ENCODE measurements at regions not wholly inside any gene's neighbourhood (a gene's known extent, or its start where the extent isn't known, plus 50 kb on each side); places are given as distances from the start of the nearest gene placed in this dataset.
"Not testable (repeated sequence)": the region's sequence is repeated elsewhere in the genome, so short reads cannot be mapped to it uniquely, and the experiment has no call there.

DNA sequence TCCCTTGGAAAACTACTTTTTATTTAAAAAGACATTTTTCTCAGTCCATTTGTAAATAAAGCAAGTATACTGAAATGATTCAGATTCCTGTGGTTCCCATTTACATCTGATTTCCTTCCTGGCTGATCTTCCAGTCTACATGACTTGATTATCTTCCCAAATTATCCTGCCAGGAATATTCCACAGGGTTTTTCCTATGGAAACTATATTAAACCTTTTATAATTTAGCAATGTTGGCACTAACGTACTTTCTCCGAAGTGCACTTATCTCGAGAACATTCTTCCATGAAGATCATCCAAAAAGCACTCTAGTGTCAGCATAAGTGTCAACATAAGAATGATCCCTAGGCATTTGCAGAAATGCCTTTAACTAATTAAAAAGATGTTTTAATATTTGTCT lies 347.7 kb upstream of the KIF2B start:
- no peak for DNase-seq

GRCh38 chr17:53472586-53472985 lies 350.1 kb upstream of the KIF2B start:
- no peak for DNase-seq

- no peak for DNase-seq
Measured at GRCh38 chr17:53471514-53471913, 351.2 kb upstream of the KIF2B start.

DNA sequence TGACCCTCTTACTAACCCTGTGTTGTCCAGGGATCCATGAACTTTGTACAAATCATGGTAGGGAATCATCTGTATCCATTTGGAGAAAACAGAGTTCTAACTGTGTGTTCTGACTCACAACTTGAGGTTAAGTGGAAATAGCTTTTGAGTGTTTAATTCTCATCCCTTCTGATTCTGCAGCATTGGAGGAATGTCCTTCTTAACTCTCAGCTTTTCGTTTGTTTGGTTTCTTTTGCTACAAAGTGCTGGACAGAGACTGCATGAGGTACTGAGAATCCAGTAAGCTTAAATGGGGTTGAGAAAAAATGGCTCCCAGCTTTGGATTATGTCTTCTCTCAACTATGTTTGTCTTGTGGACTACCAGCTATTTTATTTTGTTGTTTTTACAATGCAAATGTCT lies 352.1 kb upstream of the KIF2B start:
- DNase-seq = no peak

- no peak for DNase-seq
Measured at GRCh38 chr17:53466733-53467132, 356.0 kb upstream of the KIF2B start.

DNA sequence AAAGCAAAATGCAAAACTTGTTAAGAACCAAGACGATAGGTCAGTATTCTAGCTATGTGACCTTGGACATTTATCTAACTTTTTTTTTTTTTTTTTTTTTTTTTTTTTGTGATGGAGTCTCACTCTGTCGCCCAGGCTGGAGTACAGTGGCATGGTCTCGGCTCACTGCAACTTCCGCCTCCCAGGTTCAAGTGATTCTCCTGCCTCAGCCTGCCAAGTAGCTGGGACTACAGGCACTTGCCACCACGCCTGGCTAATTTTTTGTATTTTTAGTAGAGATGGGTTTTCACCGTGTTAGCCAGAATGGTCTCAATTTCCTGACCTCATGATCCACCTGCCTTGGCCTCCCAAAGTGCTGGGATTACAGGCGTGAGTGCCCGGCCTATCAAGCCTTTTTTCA lies 358.3 kb upstream of the KIF2B start:
- not testable (repeated sequence) for DNase-seq

DNA sequence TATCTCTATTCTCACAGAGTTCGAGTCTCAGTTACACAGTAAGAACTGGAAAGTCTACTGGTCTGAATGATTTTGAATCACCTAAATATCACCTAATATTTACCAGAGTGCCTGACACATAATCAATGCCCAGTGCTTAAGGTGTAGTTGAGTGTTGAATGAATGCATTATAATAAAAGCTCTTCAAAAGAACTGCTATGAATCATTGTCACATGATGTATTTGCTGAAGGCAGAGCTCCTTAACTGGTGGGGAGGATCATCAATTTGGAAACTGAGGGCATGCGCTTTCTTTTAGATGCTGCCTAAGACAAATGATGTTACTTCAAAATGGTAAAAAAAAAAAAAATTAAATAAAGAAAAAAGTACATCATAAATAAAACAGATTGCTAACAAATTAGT lies 359.4 kb upstream of the KIF2B start:
- DNase-seq = no peak

GRCh38 chr17:53462393-53462811 lies 360.3 kb upstream of the KIF2B start:
- no peak for DNase-seq

DNA sequence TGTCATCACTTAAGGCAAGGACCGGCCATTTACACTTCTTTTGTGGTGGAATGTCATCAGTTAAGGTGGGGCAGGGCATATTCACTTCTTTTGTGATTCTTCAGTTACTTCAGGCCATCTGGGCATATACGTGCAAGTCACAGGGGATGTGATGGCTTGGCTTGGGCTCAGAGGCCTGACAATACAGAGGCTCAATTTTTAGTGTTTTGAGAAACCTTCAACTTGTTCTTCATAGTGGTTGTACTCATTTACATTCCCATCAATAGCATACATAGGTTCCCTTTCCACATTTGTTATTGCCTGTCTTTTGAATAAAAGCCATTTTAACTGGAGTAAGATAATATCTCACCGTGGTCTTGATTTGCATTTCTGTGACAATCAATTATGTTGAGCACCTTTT lies 366.8 kb upstream of the KIF2B start:
- DNase-seq = not testable (repeated sequence)

DNA sequence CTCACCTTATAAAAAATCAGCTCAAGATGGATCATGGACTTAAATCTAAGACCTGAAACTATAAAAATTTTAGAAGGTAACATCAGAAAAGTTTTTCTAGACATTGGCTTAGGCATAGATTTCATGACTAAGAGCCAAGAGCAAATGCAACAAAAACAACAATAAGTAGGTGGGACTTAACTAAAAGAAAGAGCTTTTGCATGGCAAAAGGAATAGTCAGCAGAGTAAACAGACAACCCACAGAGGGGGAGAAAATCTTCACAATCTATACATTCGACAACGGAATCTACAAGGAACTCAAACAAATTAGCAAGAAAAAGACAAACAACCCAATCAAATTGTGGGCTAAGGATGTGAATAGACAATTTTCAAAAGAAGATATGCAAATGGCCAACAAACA lies 368.4 kb upstream of the KIF2B start:
- no peak for DNase-seq

DNA sequence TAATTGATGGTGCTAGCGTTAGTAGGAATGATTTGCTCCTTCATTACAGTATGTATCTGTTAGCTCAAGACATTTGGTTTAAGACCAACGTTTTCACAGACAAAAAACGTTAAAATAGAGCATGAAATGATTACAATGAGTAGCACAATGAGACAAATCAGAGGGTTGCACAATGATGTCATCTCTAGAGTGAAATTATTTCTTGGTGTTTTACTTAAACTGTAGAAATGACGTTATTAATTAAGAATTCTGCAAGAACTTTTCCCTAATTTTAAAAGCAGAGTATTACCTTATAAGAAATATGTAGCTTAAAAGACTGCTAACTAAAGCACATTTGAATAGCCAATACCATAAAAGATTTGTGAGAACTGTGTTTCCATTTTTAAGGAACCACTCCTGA lies 373.4 kb upstream of the KIF2B start:
- DNase-seq = no peak

DNA sequence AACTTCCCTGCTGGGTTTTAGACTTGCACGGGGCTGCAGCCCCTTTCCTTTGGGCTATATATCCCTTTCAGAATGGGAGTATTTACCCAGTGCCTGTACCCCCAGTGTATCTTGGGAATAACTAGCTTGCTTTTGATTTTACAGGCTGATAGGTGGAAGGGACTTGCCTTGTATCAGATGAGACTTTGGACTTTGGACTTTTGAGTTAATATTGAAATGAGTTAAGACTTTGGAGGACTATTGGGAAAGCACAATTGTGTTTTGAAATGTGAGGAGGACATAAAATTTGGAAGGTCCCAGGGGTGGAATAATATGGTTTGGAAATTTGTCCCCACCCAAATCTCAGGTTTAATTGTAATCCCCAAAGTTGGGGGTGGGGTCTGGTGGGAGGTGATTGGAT lies 393.8 kb upstream of the KIF2B start:
- DNase-seq = no peak

- DNase-seq = no peak
Measured at GRCh38 chr17:53426505-53426904, 396.2 kb upstream of the KIF2B start.

DNA sequence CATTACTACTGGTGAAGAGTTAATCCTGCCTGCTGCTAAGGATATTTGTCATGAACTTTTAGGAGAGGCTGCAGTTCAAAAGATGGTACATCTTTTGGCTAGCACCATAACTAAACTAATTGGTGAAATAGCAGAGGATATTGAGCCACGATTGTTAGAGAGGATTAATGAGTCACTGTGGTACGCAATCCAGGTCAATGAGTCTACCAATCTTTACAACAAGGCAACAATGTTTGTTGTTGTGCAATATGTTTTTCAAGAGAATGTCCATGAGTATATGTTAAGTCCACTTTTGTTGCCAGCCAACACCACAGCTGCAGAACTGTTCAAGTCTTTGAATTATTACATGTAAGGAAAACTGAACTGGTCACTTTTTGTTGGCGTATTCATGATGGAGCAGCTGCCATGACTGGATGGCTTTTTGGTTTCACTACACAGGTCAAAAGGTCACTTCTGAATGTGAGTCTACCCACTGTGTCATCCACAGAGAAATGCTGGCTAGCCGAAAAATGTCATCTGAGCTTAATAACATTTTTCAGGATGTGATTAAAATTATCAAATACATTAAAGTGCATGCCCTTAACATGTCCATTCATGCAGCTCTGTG lies 402.6 kb upstream of the KIF2B start:
- DNase-seq = no peak

- DNase-seq = no peak
Measured at GRCh38 chr17:53409588-53409987, 413.1 kb upstream of the KIF2B start.

DNA sequence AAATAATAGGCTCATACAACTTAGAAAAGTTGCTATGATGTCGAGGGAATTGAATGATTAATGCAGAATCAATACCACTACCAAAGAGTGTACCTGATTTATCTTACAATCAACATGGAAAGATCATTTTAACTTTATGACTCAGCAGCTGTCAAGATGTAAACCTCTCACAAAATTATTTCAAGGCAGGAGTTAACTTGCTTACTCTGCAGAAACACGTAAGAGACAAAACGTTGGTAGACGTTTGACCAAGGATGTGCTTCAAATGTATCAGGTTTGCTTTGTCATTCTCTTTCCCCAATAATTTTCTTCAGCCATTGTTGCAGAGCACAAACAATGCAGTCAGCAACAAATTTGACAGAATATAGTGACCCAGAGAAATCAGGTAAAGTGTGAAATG lies 415.8 kb upstream of the KIF2B start:
- DNase-seq = no peak

DNA sequence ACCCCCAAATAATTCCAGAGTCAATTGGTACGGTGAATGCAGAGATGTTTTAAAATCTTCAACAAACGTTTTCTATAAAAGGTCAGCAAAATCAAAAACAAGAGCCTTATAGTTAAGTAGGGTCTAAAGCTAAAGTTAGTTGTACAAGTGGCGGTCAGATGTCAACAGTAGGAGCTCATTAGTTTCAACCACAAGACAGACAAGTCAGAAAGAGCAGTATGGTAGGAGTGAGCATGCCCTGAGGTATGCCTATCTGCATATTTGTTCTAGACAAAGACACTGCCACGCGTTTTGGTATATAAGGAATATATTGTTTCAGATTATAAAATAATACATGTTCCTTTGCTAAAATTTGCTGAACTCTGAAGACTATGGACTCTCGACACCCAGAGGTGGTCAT lies 431.5 kb upstream of the KIF2B start:
- DNase-seq = no peak

GRCh38 chr17:53390575-53390974 lies 432.2 kb upstream of the KIF2B start:
- no peak for DNase-seq

- no peak for DNase-seq
Measured at GRCh38 chr17:53387745-53388144, 435.0 kb upstream of the KIF2B start.

- DNase-seq = no peak
Measured at GRCh38 chr17:53353919-53354351, 468.8 kb upstream of the KIF2B start.

- no peak for DNase-seq
Measured at GRCh38 chr17:53344778-53345177, 477.9 kb upstream of the KIF2B start.

GRCh38 chr17:53336281-53336680 lies 486.4 kb upstream of the KIF2B start:
- no peak for DNase-seq

GRCh38 chr17:53335443-53335842 lies 487.3 kb upstream of the KIF2B start:
- no peak for DNase-seq

DNA sequence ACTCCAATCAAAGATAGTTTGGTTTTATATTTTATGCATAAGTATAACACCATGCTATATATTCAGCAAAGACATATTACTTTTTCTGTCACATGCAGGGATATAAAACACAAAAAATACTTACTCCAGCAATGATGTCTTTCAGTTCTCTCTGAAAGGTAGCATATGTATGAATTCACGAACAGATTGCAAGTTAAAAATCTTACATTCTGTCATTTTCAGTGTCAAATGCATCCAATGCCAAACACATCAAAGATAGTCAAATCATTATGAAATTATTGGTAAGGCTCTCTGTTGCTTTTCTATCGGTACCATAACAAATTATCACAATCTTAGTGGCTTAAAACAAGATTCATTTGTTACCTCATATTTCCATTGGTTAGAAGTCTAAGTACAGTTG lies 492.0 kb upstream of the KIF2B start:
- no peak for DNase-seq

DNA sequence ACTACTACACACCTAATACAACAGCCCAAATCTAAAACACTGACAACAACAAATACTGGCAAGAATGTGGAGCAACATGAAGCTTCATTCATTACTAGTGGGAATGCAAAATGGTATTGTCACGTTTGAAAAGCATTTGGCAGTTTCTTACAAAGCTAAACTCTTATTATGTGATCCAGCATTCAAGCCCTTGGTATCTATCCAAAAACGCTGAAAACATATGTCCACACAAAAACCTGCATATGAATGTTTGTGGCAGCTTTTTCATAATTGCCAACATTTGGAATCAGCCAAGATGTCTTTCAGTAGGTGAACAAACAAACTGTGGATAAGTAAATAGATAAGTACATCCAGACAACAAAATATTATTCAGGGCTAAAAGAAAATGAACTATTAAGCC lies 501.1 kb upstream of the KIF2B start:
- DNase-seq = no peak

GRCh38 chr17:53319947-53320346 lies 502.8 kb upstream of the KIF2B start:
- DNase-seq = no peak
